Natural killer cell (primary cell): ENCODE measurements at regions not wholly inside any gene's neighbourhood (a gene's known extent, or its start where the extent isn't known, plus 50 kb on each side); places are given as distances from the start of the nearest gene placed in this dataset.

Source experiments
- ATAC-seq, 3 donors: fragments of 150-1000 bp in 2 of 3; fragments of 200-7000 bp in 1 of 3; cut with Tn5 transposase; 1 replicate in 1 of 3; 2 replicates in 2 of 3; pipeline ENCODE4 v1.10.0; 2021; ENCODE audit warnings: mild to moderate bottlenecking in 2 of 3, moderate library complexity in 2 of 3
- DNase-seq, 2 donors: peaks; one replicate each; pipeline versions ENCODE4 v3.0.0 to v3.0.0-alpha.2; 2013 to 2021; ENCODE audit warnings: mixed read lengths in 1 of 2
- H3K27ac ChIP-seq: one replicate; pipeline ENCODE4 v1.5.1; 2013; ENCODE audit warnings: mild to moderate bottlenecking, low read length
- H3K27me3 ChIP-seq: one replicate; pipeline ENCODE4 v1.6.1; 2013; ENCODE audit warnings: low read length; ENCODE audit not compliant: control insufficient read depth, insufficient read depth
- H3K36me3 ChIP-seq: one replicate; pipeline ENCODE4 v1.6.1; 2013; ENCODE audit warnings: low read length; ENCODE audit not compliant: control insufficient read depth, insufficient read depth
- H3K4me1 ChIP-seq: one replicate; pipeline ENCODE4 v1.6.1; 2013; ENCODE audit warnings: low read length; ENCODE audit not compliant: control insufficient read depth, insufficient read depth
- H3K4me3 ChIP-seq: one replicate; pipeline ENCODE4 v1.5.1; 2013; ENCODE audit warnings: low read length
- H3K9me3 ChIP-seq: one replicate; pipeline ENCODE4 v1.6.1; 2013; ENCODE audit warnings: low read length; ENCODE audit not compliant: control insufficient read depth, insufficient read depth
- H3K27ac Mint-ChIP-seq, 2 donors: one replicate each; pipeline ENCODE4 v1.8.0; 2022; ENCODE audit warnings: mild to moderate bottlenecking in 2 of 2, mixed read lengths in 2 of 2, moderate library complexity in 1 of 2
- H3K27me3 Mint-ChIP-seq, 2 donors: one replicate each; pipeline ENCODE4 v1.8.0; 2022; ENCODE audit warnings: low read depth in 2 of 2, mixed read lengths in 2 of 2
- H3K36me3 Mint-ChIP-seq: one replicate; pipeline ENCODE4 v1.8.0; 2022; ENCODE audit warnings: mixed read lengths
- H3K4me1 Mint-ChIP-seq, 2 donors: one replicate each; pipeline ENCODE4 v1.8.0; 2022; ENCODE audit warnings: mixed read lengths in 2 of 2
- H3K4me3 Mint-ChIP-seq: one replicate; pipeline ENCODE4 v1.8.0; 2022; ENCODE audit warnings: mild to moderate bottlenecking, moderate library complexity, mixed read lengths
- H3K9me3 Mint-ChIP-seq, 2 donors: one replicate each; pipeline ENCODE4 v1.8.0; 2022; ENCODE audit warnings: mixed read lengths in 2 of 2
- CTCF ChIP-seq: fragments of 200-600 bp; IDR thresholded peaks from one replicate; pipeline ENCODE4 v1.8.0; 2022; ENCODE audit warnings: antibody characterized with exemption
- WGBS: methylation state at CpG from one replicate; pipeline ENCODE4 v1.1.7; 2013; ENCODE audit warnings: missing lambda C conversion rate; ENCODE audit not compliant: insufficient coverage; 5-methylcytosine and 5-hydroxymethylcytosine counted together
- intact Hi-C: fragments of 100-400 bp; cut with micrococcal nuclease; formaldehyde crosslinking; loops from one replicate; pipeline ENCODE4 v1.14.2; 2022

GRCh38 chr17:37834168-37834567 lies 89.3 kb upstream of the HNF1B start:
- TF ChIP-seq CTCF, result no peak
- no peak for ATAC-seq
- Mint-ChIP-seq H3K9me3 (no peaks in the 10 kb centered on the region), H3K27ac (no peak overlapping the region), H3K4me3 (no peak overlapping the region), H3K27me3 (peaks cover 0 to 13% of the 10 kb centered on the region in 2 donors), H3K36me3 (no peaks in the 10 kb centered on the region), H3K4me1 (peaks cover 0 to 11% of the 10 kb centered on the region in 2 donors)
- no peak overlapping the region for H3K27ac ChIP-seq
- H3K27me3 ChIP-seq, result no peaks in the 10 kb centered on the region
- peaks cover 7% of the 10 kb centered on the region for H3K4me1 ChIP-seq
- no peak overlapping the region for H3K4me3 ChIP-seq
- intact Hi-C loops, result no loop called here
- no peaks in the 10 kb centered on the region for H3K36me3 ChIP-seq
- H3K9me3 ChIP-seq, result no peaks in the 10 kb centered on the region
- 96% methylated on average over 2 of the region's 2 CpGs for WGBS
- DNase-seq, result no peak

GRCh38 chr17:37833237-37833859 lies 88.5 kb upstream of the HNF1B start:
- Mint-ChIP-seq H3K27ac (no peak overlapping the region), H3K4me1 (peaks cover 0 to 11% of the 10 kb centered on the region in 2 donors), H3K36me3 (no peaks in the 10 kb centered on the region), H3K9me3 (no peaks in the 10 kb centered on the region), H3K27me3 (peaks cover 5 to 12% of the 10 kb centered on the region in 2 donors), H3K4me3 (no peak overlapping the region)
- DNase-seq (no peak), ATAC-seq (peak in 2 of 3 donors; percentile 45 to 46)
- intact Hi-C loops, result no loop called here
- TF ChIP-seq CTCF, result no peak
- Histone ChIP-seq H3K4me3 (no peak overlapping the region), H3K27me3 (no peaks in the 10 kb centered on the region), H3K36me3 (no peaks in the 10 kb centered on the region), H3K9me3 (no peaks in the 10 kb centered on the region), H3K27ac (no peak overlapping the region), H3K4me1 (peaks cover 7% of the 10 kb centered on the region)
- 49% methylated on average over 11 of the region's 11 CpGs for WGBS

- no peak overlapping the region for H3K27ac ChIP-seq
- no peaks in the 10 kb centered on the region for H3K9me3 Mint-ChIP-seq
- H3K36me3 ChIP-seq, result no peaks in the 10 kb centered on the region
- peaks cover 7% of the 10 kb centered on the region for H3K4me1 ChIP-seq
- no peak for DNase-seq
- no peak for ATAC-seq
- H3K36me3 Mint-ChIP-seq, result no peaks in the 10 kb centered on the region
- WGBS, result 96% methylated on average over 2 of the region's 2 CpGs
- no peak overlapping the region for H3K4me3 Mint-ChIP-seq
- H3K27me3 Mint-ChIP-seq, result peaks cover 5 to 12% of the 10 kb centered on the region in 2 donors
- no peak overlapping the region for H3K4me3 ChIP-seq
- intact Hi-C loops, result no loop called here
- no peak for TF ChIP-seq CTCF
- H3K27me3 ChIP-seq, result no peaks in the 10 kb centered on the region
- no peaks in the 10 kb centered on the region for H3K9me3 ChIP-seq
- H3K27ac Mint-ChIP-seq, result no peak overlapping the region
- peaks cover 0 to 11% of the 10 kb centered on the region in 2 donors for H3K4me1 Mint-ChIP-seq
These were observed 87.1 kb upstream of the HNF1B start for GRCh38 chr17:37831986-37832385.

- no peak for TF ChIP-seq CTCF
- no peaks in the 10 kb centered on the region for H3K27me3 ChIP-seq
- no peak overlapping the region for H3K27ac ChIP-seq
- H3K4me1 ChIP-seq, result peaks cover 11% of the 10 kb centered on the region
- whole genome bisulfite sequencing, result 96% methylated on average over 5 of the region's 5 CpGs
- DNase-seq (no peak), ATAC-seq (no peak)
- H3K36me3 ChIP-seq, result no peaks in the 10 kb centered on the region
- peaks cover 5 to 12% of the 10 kb centered on the region in 2 donors for H3K27me3 Mint-ChIP-seq
- H3K4me3 ChIP-seq, result no peak overlapping the region
- no peak overlapping the region for H3K27ac Mint-ChIP-seq
- no peaks in the 10 kb centered on the region for H3K9me3 Mint-ChIP-seq
- intact Hi-C loops, result no loop called here
- H3K4me3 Mint-ChIP-seq, result no peak overlapping the region
- H3K9me3 ChIP-seq, result no peaks in the 10 kb centered on the region
- no peaks in the 10 kb centered on the region for H3K36me3 Mint-ChIP-seq
- peaks cover 0 to 11% of the 10 kb centered on the region in 2 donors for H3K4me1 Mint-ChIP-seq
These were observed 86.6 kb upstream of the HNF1B start for GRCh38 chr17:37831492-37831891.
